ENCODE measurements at regions not wholly inside any gene's neighbourhood (a gene's known extent, or its start where the extent isn't known, plus 50 kb on each side); places are given as distances from the start of the nearest gene placed in this dataset.

DNA sequence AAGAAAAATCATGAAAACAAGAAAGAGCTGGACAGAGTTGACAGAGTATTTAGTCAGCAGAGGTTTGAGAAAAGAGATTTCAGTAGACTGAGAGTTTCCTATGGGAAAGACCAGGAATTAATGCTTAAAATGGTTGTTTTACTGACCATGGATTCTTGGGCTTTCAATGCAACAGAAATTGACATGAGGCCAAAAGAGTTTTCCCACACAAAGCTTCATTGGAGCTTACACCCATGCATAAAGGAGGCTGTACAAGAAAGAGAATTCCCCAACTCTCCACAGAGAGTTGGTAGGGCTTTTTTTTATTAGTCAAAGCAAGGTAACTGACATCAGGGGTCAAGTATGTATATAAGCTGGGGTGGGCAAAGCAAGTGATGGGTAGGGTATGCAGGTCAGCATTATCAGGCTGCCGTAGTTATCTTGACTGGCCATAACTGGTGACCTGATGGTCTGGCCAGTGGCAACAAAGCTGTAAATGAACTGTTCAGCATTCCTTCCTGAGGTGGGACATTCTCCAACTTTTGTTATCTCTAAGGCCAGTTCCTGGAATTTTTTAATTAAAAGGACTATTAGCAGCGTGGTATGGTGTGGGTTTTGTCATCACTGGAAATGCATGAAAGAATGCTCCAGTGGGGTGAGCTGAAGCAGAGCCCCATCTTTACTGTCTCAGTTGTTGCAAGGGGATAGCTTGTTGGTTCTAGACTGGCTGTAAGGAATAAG is 117.0 kb downstream of the ADAM29 start:
- TF ChIP-seq ZFX (IDR thresholded peaks at IDR 0.05), result no peak
- TF ChIP-seq, protein P1, sequence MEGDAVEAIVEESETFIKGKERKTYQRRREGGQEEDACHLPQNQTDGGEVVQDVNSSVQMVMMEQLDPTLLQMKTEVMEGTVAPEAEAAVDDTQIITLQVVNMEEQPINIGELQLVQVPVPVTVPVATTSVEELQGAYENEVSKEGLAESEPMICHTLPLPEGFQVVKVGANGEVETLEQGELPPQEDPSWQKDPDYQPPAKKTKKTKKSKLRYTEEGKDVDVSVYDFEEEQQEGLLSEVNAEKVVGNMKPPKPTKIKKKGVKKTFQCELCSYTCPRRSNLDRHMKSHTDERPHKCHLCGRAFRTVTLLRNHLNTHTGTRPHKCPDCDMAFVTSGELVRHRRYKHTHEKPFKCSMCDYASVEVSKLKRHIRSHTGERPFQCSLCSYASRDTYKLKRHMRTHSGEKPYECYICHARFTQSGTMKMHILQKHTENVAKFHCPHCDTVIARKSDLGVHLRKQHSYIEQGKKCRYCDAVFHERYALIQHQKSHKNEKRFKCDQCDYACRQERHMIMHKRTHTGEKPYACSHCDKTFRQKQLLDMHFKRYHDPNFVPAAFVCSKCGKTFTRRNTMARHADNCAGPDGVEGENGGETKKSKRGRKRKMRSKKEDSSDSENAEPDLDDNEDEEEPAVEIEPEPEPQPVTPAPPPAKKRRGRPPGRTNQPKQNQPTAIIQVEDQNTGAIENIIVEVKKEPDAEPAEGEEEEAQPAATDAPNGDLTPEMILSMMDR (IDR thresholded peaks at IDR 0.05 in 2 of 3, conservative IDR thresholded peaks at IDR 0.05 in 1 of 3; ENCODE audit: borderline replicate concordance in 1 of 3, insufficient read depth in 1 of 3, low read depth in 2 of 3, low read length in 2 of 3), result no peak
- TF ChIP-seq EGR1 (IDR thresholded peaks at IDR 0.05; ENCODE audit: low read depth), result no peak
- TF ChIP-seq JUND (IDR thresholded peaks at IDR 0.05), result no peak
- TF ChIP-seq POLR2A (IDR thresholded peaks at IDR 0.05; ENCODE audit: borderline replicate concordance, extremely low read depth, insufficient read depth, insufficient read length), result no peak
